Stomach (tissue), 8 donors: ENCODE measurements at regions not wholly inside any gene's neighbourhood (a gene's known extent, or its start where the extent isn't known, plus 50 kb on each side); places are given as distances from the start of the nearest gene placed in this dataset.
"Not testable (repeated sequence)": the region's sequence is repeated elsewhere in the genome, so short reads cannot be mapped to it uniquely, and the experiment has no call there.

Source experiments
- DNase-seq, 2 donors: peaks; one replicate each; pipeline versions ENCODE4 v3.0.0 to v3.0.0-alpha.2; 2013 to 2019
- H3K27ac ChIP-seq, 5 donors: fragments of 200-600 bp in 4 of 5; sonication (generic) in 4 of 5; one replicate each; pipeline ENCODE4 v1.5.1; 2013 to 2019; ENCODE audit warnings: mild to moderate bottlenecking in 1 of 5, moderate library complexity in 1 of 5
- H3K27me3 ChIP-seq, 3 donors: fragments of 200-600 bp; sonication (generic); one replicate each; pipeline ENCODE4 v1.5.1; 2017 to 2019; ENCODE audit warnings: mixed run types in 1 of 3
- H3K36me3 ChIP-seq, 4 donors: fragments of 200-600 bp; sonication (generic); 1 replicate in 3 of 4; 2 replicates in 1 of 4; pipeline ENCODE4 v1.5.1; 2016 to 2019
- H3K4me1 ChIP-seq, 4 donors: fragments of 200-600 bp; sonication (generic); one replicate each; pipeline ENCODE4 v1.5.1; 2016 to 2019
- H3K4me3 ChIP-seq, 4 donors: fragments of 200-600 bp; sonication (generic) in 3 of 4; one replicate each; pipeline ENCODE4 v1.5.1; 2016 to 2019; ENCODE audit warnings: mild to moderate bottlenecking in 1 of 4
- H3K9me3 ChIP-seq, 4 donors: fragments of 200-600 bp; sonication (generic); one replicate each; pipeline ENCODE4 v1.5.1; 2016 to 2019
- EP300 ChIP-seq: sonication (generic); formaldehyde crosslinking; IDR thresholded peaks from one replicate; pipeline ENCODE4 v1.6.1; 2017; ENCODE audit warnings: antibody characterized with exemption
- POLR2A ChIP-seq, 4 donors: fragments of 450-650 bp; IDR thresholded peaks; one replicate each; pipeline ENCODE4 v1.6.1; 2016; ENCODE audit warnings: antibody characterized with exemption in 4 of 4, control low read depth in 2 of 4, mild to moderate bottlenecking in 1 of 4, moderate library complexity in 1 of 4
- POLR2AphosphoS5 ChIP-seq, 3 donors: sonication (generic); formaldehyde crosslinking; IDR thresholded peaks; one replicate each; pipeline ENCODE4 v1.6.1; 2016; ENCODE audit warnings: antibody characterized with exemption in 3 of 3
- WGBS, 5 donors: extraction: QIAGEN DNeasy Blood & Tissue Kit in 3 of 5; methylation state at CpG; one replicate each; pipeline versions ENCODE4 v1.1.5 to v1.1.7; 2013 to 2018; 5-methylcytosine and 5-hydroxymethylcytosine counted together
- intact Hi-C: fragments of 100-400 bp; cut with DNase I; formaldehyde crosslinking; loops from one replicate; pipeline ENCODE4 v1.15.1; 2023; ENCODE audit warnings: low total_unique reads
- TF ChIP-seq, protein P1 (sequence below), 7 experiments: fragments of 450-650 bp in 4 of 7; fragments of 200-600 bp in 3 of 7; sonication (generic) in 3 of 7; IDR thresholded peaks; one replicate each; pipeline ENCODE4 v1.5.1; 2016 to 2019; ENCODE audit warnings: antibody characterized with exemption in 7 of 7, control low read depth in 2 of 7, mild to moderate bottlenecking in 1 of 7
- donor health status: healthy with polysubstance abuse.
- donor health status: Bipolar disorder and iron deficiency.
- donor health status: healthy.

DNA sequence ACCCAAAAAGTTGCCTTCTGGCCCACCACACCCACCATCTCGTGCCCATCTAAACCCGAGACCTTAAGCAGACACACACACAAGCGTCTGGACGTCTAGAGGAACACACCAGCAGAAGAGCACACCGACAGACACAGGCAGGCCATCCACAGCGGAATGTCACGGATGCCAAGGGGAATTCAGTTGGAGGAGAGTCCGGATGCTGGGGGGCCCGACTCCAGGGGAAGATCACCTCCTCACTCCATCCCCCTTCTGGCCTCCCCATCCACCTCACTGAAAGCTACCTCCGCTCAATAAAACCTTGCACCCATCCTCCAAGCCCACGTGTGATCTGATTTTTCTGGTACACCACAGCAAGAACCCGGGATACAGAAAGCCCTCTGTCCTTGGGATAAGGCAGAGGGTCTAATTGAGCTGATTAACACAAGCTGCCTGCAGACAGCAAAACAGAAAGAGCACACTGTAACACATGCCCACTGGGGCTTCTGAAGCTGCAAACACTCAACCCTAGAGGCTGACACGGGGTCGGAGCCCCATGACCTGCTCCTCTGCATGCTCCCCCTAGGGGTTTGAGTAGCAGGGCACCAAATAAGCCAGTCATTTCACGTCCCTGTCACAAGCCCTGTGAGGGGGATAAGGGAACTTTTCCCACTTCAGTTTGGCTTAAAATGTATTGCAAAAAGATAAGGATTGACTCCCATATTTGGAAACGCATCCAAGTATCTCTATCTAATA lies 339.6 kb upstream of the PCDH10 start:
- Histone ChIP-seq H3K9me3 (peaks cover 0 to 7% (median 0%) of the 10 kb centered on the region in 4 donors), H3K27me3 (no peaks in the 10 kb centered on the region), H3K36me3 (no peaks in the 10 kb centered on the region), H3K4me3 (no peak overlapping the region), H3K27ac (no peak overlapping the region), H3K4me1 (no peaks in the 10 kb centered on the region)
- no peak for DNase-seq
- intact Hi-C loops = no loop called here
- TF ChIP-seq, protein P1, sequence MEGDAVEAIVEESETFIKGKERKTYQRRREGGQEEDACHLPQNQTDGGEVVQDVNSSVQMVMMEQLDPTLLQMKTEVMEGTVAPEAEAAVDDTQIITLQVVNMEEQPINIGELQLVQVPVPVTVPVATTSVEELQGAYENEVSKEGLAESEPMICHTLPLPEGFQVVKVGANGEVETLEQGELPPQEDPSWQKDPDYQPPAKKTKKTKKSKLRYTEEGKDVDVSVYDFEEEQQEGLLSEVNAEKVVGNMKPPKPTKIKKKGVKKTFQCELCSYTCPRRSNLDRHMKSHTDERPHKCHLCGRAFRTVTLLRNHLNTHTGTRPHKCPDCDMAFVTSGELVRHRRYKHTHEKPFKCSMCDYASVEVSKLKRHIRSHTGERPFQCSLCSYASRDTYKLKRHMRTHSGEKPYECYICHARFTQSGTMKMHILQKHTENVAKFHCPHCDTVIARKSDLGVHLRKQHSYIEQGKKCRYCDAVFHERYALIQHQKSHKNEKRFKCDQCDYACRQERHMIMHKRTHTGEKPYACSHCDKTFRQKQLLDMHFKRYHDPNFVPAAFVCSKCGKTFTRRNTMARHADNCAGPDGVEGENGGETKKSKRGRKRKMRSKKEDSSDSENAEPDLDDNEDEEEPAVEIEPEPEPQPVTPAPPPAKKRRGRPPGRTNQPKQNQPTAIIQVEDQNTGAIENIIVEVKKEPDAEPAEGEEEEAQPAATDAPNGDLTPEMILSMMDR (IDR thresholded peaks at IDR 0.05) = no peak
- TF ChIP-seq POLR2A (IDR thresholded peaks at IDR 0.05) (no peak), EP300 (no peak), POLR2AphosphoS5 (IDR thresholded peaks at IDR 0.05) (no peak)
- 62 to 76% (median 70%) methylated on average over 16 of the region's 16 CpGs for WGBS, 5 donors

DNA sequence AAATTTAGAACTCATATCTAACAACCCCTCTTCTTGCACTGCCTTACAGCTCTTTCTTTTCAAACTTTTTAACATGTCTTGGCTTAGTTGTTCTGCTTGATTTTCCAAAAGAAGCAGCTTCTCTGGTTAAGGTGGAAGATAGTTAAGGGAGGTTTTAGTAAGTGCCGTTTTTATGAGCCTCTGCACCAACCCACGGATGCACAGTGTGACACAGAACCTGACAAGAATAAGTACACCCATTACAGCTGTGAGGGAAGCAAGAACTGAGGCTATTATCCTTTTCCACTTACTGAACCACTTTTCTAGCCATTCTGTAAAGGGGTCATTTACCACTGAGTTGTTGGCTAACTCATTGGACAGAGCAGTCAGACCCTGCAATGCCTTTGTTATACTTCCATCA lies 336.0 kb upstream of the PCDH10 start:
- H3K36me3 ChIP-seq, H3K4me3 ChIP-seq, H3K27me3 ChIP-seq, H3K27ac ChIP-seq, DNase-seq, intact Hi-C loops, H3K4me1 ChIP-seq: not testable (repeated sequence)
- peaks cover 0 to 19% (median 1%) of the 10 kb centered on the region in 4 donors for H3K9me3 ChIP-seq
- whole genome bisulfite sequencing, 5 donors = 68 to 86% (median 76%) methylated on average over 2 of the region's 2 CpGs

DNA sequence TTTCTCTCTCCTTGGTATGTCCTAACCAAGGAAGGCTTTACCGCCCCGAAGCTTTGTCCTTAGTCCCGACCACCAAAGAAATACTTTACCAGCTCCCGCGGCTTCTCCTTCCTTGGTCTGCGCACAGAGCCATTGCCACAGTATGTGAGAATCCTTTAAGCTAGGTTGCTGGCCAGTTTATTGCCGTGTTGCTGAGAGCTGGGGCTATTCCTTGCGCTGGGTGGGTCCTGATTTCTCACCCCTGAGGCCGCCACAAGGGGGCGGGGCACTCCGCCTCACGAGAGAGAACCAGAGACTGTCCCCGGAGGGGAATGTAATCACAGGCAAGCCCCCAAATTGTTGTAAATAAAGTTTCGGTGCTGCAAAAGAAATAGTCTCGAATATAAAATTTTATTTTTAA lies 331.0 kb upstream of the PCDH10 start:
- no peak overlapping the region for H3K27ac ChIP-seq
- H3K36me3 ChIP-seq = no peaks in the 10 kb centered on the region
- 72 to 88% (median 80%) methylated on average over 15 of the region's 15 CpGs for WGBS, 5 donors
- no peaks in the 10 kb centered on the region for H3K4me1 ChIP-seq
- peaks cover 0 to 15% (median 3%) of the 10 kb centered on the region in 4 donors for H3K9me3 ChIP-seq
- TF ChIP-seq POLR2AphosphoS5 (IDR thresholded peaks at IDR 0.05) = no peak
- TF ChIP-seq, protein P1 (IDR thresholded peaks at IDR 0.05) = no peak
- no peak for TF ChIP-seq POLR2A (IDR thresholded peaks at IDR 0.05)
- no peak for TF ChIP-seq EP300
- no peaks in the 10 kb centered on the region for H3K27me3 ChIP-seq
- no peak for DNase-seq
- no peak overlapping the region for H3K4me3 ChIP-seq
- intact Hi-C loops = no loop called here

DNA sequence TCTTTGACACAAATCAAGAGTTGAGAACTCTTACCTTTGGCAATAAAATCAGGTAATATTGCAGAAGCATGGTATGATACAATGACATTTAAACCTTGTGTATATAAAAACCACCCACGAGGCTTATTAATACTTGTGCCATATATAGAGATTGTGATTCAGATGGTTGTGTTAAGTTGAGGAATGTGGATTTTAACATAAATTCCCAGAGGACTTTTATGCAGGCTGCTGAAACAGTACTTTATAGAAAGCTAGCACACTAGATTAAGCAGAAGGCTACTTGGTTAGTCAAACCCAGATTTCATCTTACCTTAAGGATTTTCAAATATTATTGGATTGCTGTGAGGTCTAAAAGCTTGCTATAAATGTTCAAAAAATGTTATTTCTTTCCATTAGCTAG lies 325.7 kb upstream of the PCDH10 start:
- intact Hi-C loops = no loop called here

DNA sequence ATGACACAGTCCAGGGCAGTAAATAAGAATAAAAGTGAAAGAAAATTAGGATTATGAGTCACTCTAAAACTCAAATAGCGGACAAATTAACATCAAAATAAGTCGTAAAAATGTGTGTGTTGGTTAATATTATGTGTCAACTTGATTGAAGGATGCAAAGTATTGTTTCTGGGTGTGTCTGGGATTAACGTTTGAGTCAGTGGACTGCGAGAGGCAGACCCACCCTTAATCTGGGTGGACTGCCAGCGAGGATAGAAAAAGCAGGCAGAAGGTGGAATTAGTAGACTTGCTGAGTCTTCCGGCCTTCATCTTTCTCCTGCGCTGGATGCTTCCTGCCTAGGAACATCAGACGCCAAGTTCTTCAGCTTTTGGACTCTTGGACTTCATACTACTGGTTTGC lies 324.3 kb upstream of the PCDH10 start:
- H3K4me3 ChIP-seq = no peak overlapping the region
- 82 to 90% (median 86%) methylated on average over 8 of the region's 8 CpGs for WGBS, 5 donors
- DNase-seq = no peak
- no peaks in the 10 kb centered on the region for H3K9me3 ChIP-seq
- no peaks in the 10 kb centered on the region for H3K27me3 ChIP-seq
- no peaks in the 10 kb centered on the region for H3K4me1 ChIP-seq
- H3K36me3 ChIP-seq = no peaks in the 10 kb centered on the region
- no peak overlapping the region for H3K27ac ChIP-seq
- intact Hi-C loops = no loop called here
- TF ChIP-seq POLR2AphosphoS5 (IDR thresholded peaks at IDR 0.05) (no peak), EP300 (no peak), POLR2A (IDR thresholded peaks at IDR 0.05) (no peak)
- TF ChIP-seq, protein P1 (IDR thresholded peaks at IDR 0.05) = no peak

More for the DNA sequence above, 325.7 kb upstream of the PCDH10 start:
- no peak overlapping the region for H3K27ac ChIP-seq
- H3K4me3 ChIP-seq = no peak overlapping the region
- no peaks in the 10 kb centered on the region for H3K36me3 ChIP-seq
- H3K4me1 ChIP-seq = no peaks in the 10 kb centered on the region
- no peaks in the 10 kb centered on the region for H3K27me3 ChIP-seq
- H3K9me3 ChIP-seq = no peaks in the 10 kb centered on the region
- TF ChIP-seq, protein P1 (IDR thresholded peaks at IDR 0.05) = no peak
- no peak for TF ChIP-seq POLR2AphosphoS5 (IDR thresholded peaks at IDR 0.05)
- TF ChIP-seq POLR2A (IDR thresholded peaks at IDR 0.05) = no peak
- no peak for DNase-seq
- 57 to 74% (median 59%) methylated on average over 1 of the region's 1 CpG for WGBS, 5 donors
